ENCODE measurements at regions not wholly inside any gene's neighbourhood (a gene's known extent, or its start where the extent isn't known, plus 50 kb on each side); places are given as distances from the start of the nearest gene placed in this dataset.

DNA sequence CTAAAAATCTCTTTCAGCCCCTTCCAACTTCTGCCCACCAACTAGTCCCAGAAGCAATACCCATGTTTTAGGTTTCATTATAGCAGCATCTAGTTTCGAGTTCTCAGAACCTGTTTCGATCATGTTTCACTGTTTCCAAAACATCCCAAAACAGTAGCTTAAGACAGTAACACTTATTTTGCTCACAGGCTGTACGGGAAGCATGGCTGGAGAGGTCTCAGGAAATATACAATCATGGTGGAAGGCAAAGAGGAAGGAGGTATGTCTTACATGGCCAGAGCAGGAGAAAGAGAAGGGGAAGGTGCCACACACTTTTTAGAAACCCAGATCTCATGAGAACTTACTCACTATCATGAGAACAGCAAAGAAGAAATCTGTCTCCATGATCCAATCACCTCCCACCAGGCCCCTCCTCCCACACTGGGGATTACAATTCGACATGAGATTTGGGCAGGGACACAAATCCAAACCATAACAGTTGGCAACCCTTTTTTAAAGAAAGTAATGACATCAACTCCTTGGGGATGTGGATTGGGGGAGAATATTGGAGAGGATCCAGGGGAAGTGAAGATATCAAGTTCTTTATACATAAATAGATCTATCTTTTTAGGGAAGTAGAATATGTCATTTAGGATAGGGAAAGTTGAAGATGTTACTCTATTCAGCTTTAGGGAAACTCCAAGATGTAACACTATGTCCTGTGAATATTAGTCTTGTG lies 269.9 kb upstream of the PLEKHG7 start:
- no peaks in the 10 kb centered on the region for H3K4me1 Mint-ChIP-seq (ENCODE audit: low read depth, unreplicated experiment)
- CTCF ChIA-PET, result no interaction called here
- DNase-seq, result no peak
- H3K9me3 Mint-ChIP-seq (ENCODE audit: low read depth, unreplicated experiment), result peaks cover 2% of the 10 kb centered on the region
- H3K27me3 Mint-ChIP-seq (ENCODE audit: unreplicated experiment), result no peaks in the 10 kb centered on the region
- no peak overlapping the region for H3K4me3 Mint-ChIP-seq (ENCODE audit: low read depth, unreplicated experiment)
- H3K36me3 Mint-ChIP-seq (ENCODE audit: insufficient read depth, unreplicated experiment), result no peaks in the 10 kb centered on the region
- H3K27ac Mint-ChIP-seq (ENCODE audit: unreplicated experiment), result no peak overlapping the region
- intact Hi-C loops (cut with micrococcal nuclease; ENCODE audit: unreplicated experiment), result no loop called here
- BruUV-seq (replicated peaks), result no TSS peak
- TF ChIP-seq CTCF (IDR thresholded peaks at IDR 0.05; ENCODE audit: unreplicated experiment), result no peak

DNA sequence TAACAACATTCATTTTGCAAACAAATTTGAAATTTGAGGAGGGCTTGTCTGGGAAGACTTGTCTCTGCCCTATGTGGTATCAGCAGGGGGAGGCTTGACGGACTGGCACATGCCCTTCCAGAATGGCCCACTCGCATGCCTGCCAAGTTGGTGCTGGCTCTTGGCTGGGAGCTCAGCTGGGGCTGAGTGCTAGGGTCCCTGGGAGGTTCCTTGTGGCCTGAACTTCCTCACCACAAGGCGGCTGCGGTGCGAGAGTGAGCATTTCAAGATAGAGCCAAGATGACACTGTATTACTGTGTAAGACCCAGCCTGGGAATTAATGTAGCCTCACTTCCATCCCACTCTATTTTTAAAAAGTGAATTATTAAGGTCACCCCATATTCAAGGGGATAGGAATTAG lies 271.6 kb upstream of the PLEKHG7 start:
- no peak for DNase-seq
- intact Hi-C loops (cut with micrococcal nuclease; ENCODE audit: unreplicated experiment), result no loop called here
- no peak for TF ChIP-seq CTCF (IDR thresholded peaks at IDR 0.05; ENCODE audit: unreplicated experiment)
- no peaks in the 10 kb centered on the region for H3K36me3 Mint-ChIP-seq (ENCODE audit: insufficient read depth, unreplicated experiment)
- no peak overlapping the region for H3K4me3 Mint-ChIP-seq (ENCODE audit: low read depth, unreplicated experiment)
- CTCF ChIA-PET, result interaction anchor here (0.6 kb wide), 1 partner anchor 120 kb away, joined by 3 read pairs; no protein-coding TSS in a partner anchor
- H3K9me3 Mint-ChIP-seq (ENCODE audit: low read depth, unreplicated experiment), result peaks cover under 1% of the 10 kb centered on the region
- H3K4me1 Mint-ChIP-seq (ENCODE audit: low read depth, unreplicated experiment), result peaks cover 7% of the 10 kb centered on the region
- H3K27me3 Mint-ChIP-seq (ENCODE audit: unreplicated experiment), result no peaks in the 10 kb centered on the region
- BruUV-seq (replicated peaks), result no TSS peak
- no peak overlapping the region for H3K27ac Mint-ChIP-seq (ENCODE audit: unreplicated experiment)

- Mint-ChIP-seq H3K27ac (ENCODE audit: unreplicated experiment) (no peak overlapping the region), H3K9me3 (ENCODE audit: low read depth, unreplicated experiment) (no peaks in the 10 kb centered on the region), H3K27me3 (ENCODE audit: unreplicated experiment) (no peaks in the 10 kb centered on the region), H3K4me1 (ENCODE audit: low read depth, unreplicated experiment) (peaks cover 21% of the 10 kb centered on the region), H3K4me3 (ENCODE audit: low read depth, unreplicated experiment) (no peak overlapping the region), H3K36me3 (ENCODE audit: insufficient read depth, unreplicated experiment) (no peaks in the 10 kb centered on the region)
- intact Hi-C loops (cut with micrococcal nuclease; ENCODE audit: unreplicated experiment), result no loop called here
- CTCF ChIA-PET, result interaction anchor here (0.7 kb wide), 1 partner anchor 647 kb away, joined by 6 read pairs; no protein-coding TSS in a partner anchor
- no TSS peak for BruUV-seq (replicated peaks)
- no peak for DNase-seq
- no peak for TF ChIP-seq CTCF (IDR thresholded peaks at IDR 0.05; ENCODE audit: unreplicated experiment)
These were observed 276.5 kb upstream of the PLEKHG7 start for GRCh38 chr12:92426332-92426731.

DNA sequence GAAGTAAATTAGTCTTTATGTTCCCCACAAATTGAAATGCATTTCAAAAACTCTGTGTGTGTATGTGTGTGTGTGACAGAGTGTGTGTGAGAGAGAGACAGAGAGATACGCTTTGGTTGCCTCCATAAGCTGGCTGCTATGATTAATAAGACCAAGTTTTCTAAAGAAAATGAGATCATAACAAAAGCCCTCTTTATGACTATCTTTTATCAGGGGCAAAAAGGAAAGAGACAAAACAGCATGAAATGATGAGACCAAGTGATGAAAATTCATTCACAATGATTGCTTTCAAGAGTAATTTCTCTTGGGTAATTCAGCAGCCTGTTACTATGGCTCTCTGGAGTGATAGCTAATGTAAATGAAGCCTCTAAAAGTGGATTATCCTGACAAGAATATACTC lies 277.6 kb upstream of the PLEKHG7 start:
- H3K9me3 Mint-ChIP-seq (ENCODE audit: low read depth, unreplicated experiment), result peaks cover 4% of the 10 kb centered on the region
- CTCF ChIA-PET, result no interaction called here
- H3K27ac Mint-ChIP-seq (ENCODE audit: unreplicated experiment), result no peak overlapping the region
- no peak for TF ChIP-seq CTCF (IDR thresholded peaks at IDR 0.05; ENCODE audit: unreplicated experiment)
- H3K4me3 Mint-ChIP-seq (ENCODE audit: low read depth, unreplicated experiment), result no peak overlapping the region
- no peaks in the 10 kb centered on the region for H3K27me3 Mint-ChIP-seq (ENCODE audit: unreplicated experiment)
- no peak for DNase-seq
- intact Hi-C loops (cut with micrococcal nuclease; ENCODE audit: unreplicated experiment), result no loop called here
- peaks cover 29% of the 10 kb centered on the region for H3K4me1 Mint-ChIP-seq (ENCODE audit: low read depth, unreplicated experiment)
- H3K36me3 Mint-ChIP-seq (ENCODE audit: insufficient read depth, unreplicated experiment), result no peaks in the 10 kb centered on the region
- BruUV-seq (replicated peaks), result no TSS peak

Measured in Calu3 (cell line).